H9 (cell line): ENCODE measurements at regions not wholly inside any gene's neighbourhood (a gene's known extent, or its start where the extent isn't known, plus 50 kb on each side); places are given as distances from the start of the nearest gene placed in this dataset.
"Not testable (repeated sequence)": the region's sequence is repeated elsewhere in the genome, so short reads cannot be mapped to it uniquely, and the experiment has no call there.

Experiments
- DNase-seq: peaks from one replicate; pipeline ENCODE4 v3.0.0-alpha.2; 2017
- H2AFZ ChIP-seq: one replicate; pipeline ENCODE4 v1.6.1; 2013; ENCODE audit warnings: mild to moderate bottlenecking, low read length, control low read depth, moderate library complexity
- H2AK5ac ChIP-seq: 2 replicates; pipeline ENCODE4 v1.6.1; 2013; ENCODE audit warnings: low read length, control low read depth, mixed read lengths; ENCODE audit not compliant: insufficient read length
- H2BK120ac ChIP-seq: one replicate; pipeline ENCODE4 v1.6.1; 2013; ENCODE audit warnings: low read depth, mild to moderate bottlenecking, low read length, control low read depth, inconsistent platforms; ENCODE audit not compliant: poor library complexity, severe bottlenecking
- H2BK12ac ChIP-seq: 2 replicates; pipeline ENCODE4 v1.6.1; 2013; ENCODE audit warnings: low read length, control low read depth, mixed read lengths, low read depth; ENCODE audit not compliant: insufficient read length
- H2BK15ac ChIP-seq: 2 replicates; pipeline ENCODE4 v1.6.1; 2013; ENCODE audit warnings: low read depth, low read length, control low read depth
- H2BK20ac ChIP-seq: one replicate; pipeline ENCODE4 v1.6.1; 2013; ENCODE audit warnings: low read depth, mild to moderate bottlenecking, low read length, control low read depth, inconsistent platforms; ENCODE audit not compliant: poor library complexity, severe bottlenecking
- H2BK5ac ChIP-seq: 2 replicates; pipeline ENCODE4 v1.6.1; 2013; ENCODE audit warnings: low read length, control low read depth, mixed read lengths; ENCODE audit not compliant: insufficient read length
- H3K14ac ChIP-seq: 2 replicates; pipeline ENCODE4 v1.6.1; 2013; ENCODE audit warnings: low read length, control low read depth; ENCODE audit not compliant: insufficient read depth
- H3K18ac ChIP-seq: 2 replicates; pipeline ENCODE4 v1.6.1; 2013; ENCODE audit warnings: low read depth, mild to moderate bottlenecking, mixed read lengths, low read length, control low read depth; ENCODE audit not compliant: insufficient read length
- H3K23ac ChIP-seq: 2 replicates; pipeline ENCODE4 v1.6.1; 2013; ENCODE audit warnings: low read length, control low read depth, mixed read lengths, low read depth; ENCODE audit not compliant: insufficient read length
- H3K23me2 ChIP-seq: 2 replicates; pipeline ENCODE4 v1.6.1; 2013; ENCODE audit warnings: low read depth, mild to moderate bottlenecking, mixed read lengths, low read length, control low read depth; ENCODE audit not compliant: insufficient read length, poor library complexity, severe bottlenecking
- H3K27ac ChIP-seq: 2 replicates; pipeline ENCODE4 v1.5.1; 2013; ENCODE audit warnings: low read length, control low read depth, mixed read lengths, low read depth; ENCODE audit not compliant: insufficient read length
- H3K27me3 ChIP-seq: 2 replicates; pipeline ENCODE4 v1.6.1; 2013; ENCODE audit warnings: low read length, control low read depth, inconsistent platforms; ENCODE audit not compliant: insufficient read depth
- H3K4ac ChIP-seq: 2 replicates; pipeline ENCODE4 v1.6.1; 2013; ENCODE audit warnings: low read depth, mild to moderate bottlenecking, control low read depth, inconsistent platforms, low read length, moderate library complexity
- H3K4me1 ChIP-seq: 2 replicates; pipeline ENCODE4 v1.6.1; 2013; ENCODE audit warnings: low read length, control low read depth, inconsistent platforms; ENCODE audit not compliant: insufficient read depth
- H3K4me2 ChIP-seq: 2 replicates; pipeline ENCODE4 v1.6.1; 2013; ENCODE audit warnings: low read length, control low read depth, mixed read lengths; ENCODE audit not compliant: insufficient read length, insufficient read depth
- H3K56ac ChIP-seq: 2 replicates; pipeline ENCODE4 v1.6.1; 2013; ENCODE audit warnings: low read depth, mild to moderate bottlenecking, mixed read lengths, low read length, control low read depth; ENCODE audit not compliant: insufficient read length
- H3K79me1 ChIP-seq: 2 replicates; pipeline ENCODE4 v1.6.1; 2013; ENCODE audit warnings: low read depth, mild to moderate bottlenecking, moderate library complexity, low read length, control low read depth, inconsistent platforms; ENCODE audit not compliant: insufficient read depth, poor library complexity, severe bottlenecking
- H3K79me2 ChIP-seq: 2 replicates; pipeline ENCODE4 v1.6.1; 2013; ENCODE audit warnings: low read length, control low read depth, inconsistent platforms; ENCODE audit not compliant: insufficient read depth
- H3K9ac ChIP-seq: 2 replicates; pipeline ENCODE4 v1.6.1; 2013; ENCODE audit warnings: low read length, control low read depth, mixed read lengths; ENCODE audit not compliant: insufficient read length; ENCODE audit errors: extremely low read depth
- H3K9me3 ChIP-seq: one replicate; pipeline ENCODE4 v1.6.1; 2013; ENCODE audit warnings: low read depth, low read length, inconsistent platforms; ENCODE audit not compliant: control insufficient read depth
- H3T11ph ChIP-seq: one replicate; pipeline ENCODE4 v1.6.1; 2013; ENCODE audit warnings: mild to moderate bottlenecking, low read length, control low read depth, inconsistent platforms
- H4K20me1 ChIP-seq: one replicate; pipeline ENCODE4 v1.6.1; 2013; ENCODE audit not compliant: control insufficient read depth, insufficient read length, insufficient read depth
- H4K5ac ChIP-seq: 2 replicates; pipeline ENCODE4 v1.6.1; 2013; ENCODE audit warnings: low read depth, mild to moderate bottlenecking, mixed read lengths, low read length, control low read depth; ENCODE audit not compliant: insufficient read length
- H4K8ac ChIP-seq: replicated peaks from 2 replicates; pipeline ENCODE4 v1.6.1; 2013; ENCODE audit warnings: low read length, control low read depth, mixed read lengths, low read depth; ENCODE audit not compliant: insufficient read length
- H4K91ac ChIP-seq: 2 replicates; pipeline ENCODE4 v1.6.1; 2013; ENCODE audit warnings: low read depth, mild to moderate bottlenecking, moderate library complexity, mixed read lengths, low read length, control low read depth; ENCODE audit not compliant: insufficient read length
- H3K27ac Mint-ChIP-seq, 3 experiments: 2 replicates in 2 of 3; 3 replicates in 1 of 3; pipeline ENCODE4 v1.8.0; 2020 to 2021; ENCODE audit warnings: mixed read lengths in 3 of 3, mild to moderate bottlenecking in 1 of 3, moderate library complexity in 1 of 3
- H3K27me3 Mint-ChIP-seq: 2 replicates; pipeline ENCODE4 v1.8.0; 2021; ENCODE audit warnings: low read depth, mild to moderate bottlenecking, moderate library complexity, mixed read lengths
- H3K36me3 Mint-ChIP-seq, 3 experiments: 2 replicates in 2 of 3; 3 replicates in 1 of 3; pipeline ENCODE4 v1.8.0; 2020 to 2021; ENCODE audit warnings: low read depth in 3 of 3, mixed read lengths in 3 of 3; ENCODE audit not compliant: insufficient read depth in 1 of 3
- H3K4me1 Mint-ChIP-seq, 2 experiments: 2 replicates each; pipeline ENCODE4 v1.8.0; 2020; ENCODE audit warnings: mixed read lengths in 2 of 2
- H3K4me3 Mint-ChIP-seq, 2 experiments: 2 replicates in 1 of 2; 3 replicates in 1 of 2; pipeline ENCODE4 v1.8.0; 2020 to 2021; ENCODE audit warnings: mild to moderate bottlenecking in 2 of 2, mixed read lengths in 2 of 2, moderate library complexity in 1 of 2
- H3K9me3 Mint-ChIP-seq, 2 experiments: 2 replicates in 1 of 2; 3 replicates in 1 of 2; pipeline ENCODE4 v1.8.0; 2020; ENCODE audit warnings: mild to moderate bottlenecking in 2 of 2, mixed read lengths in 2 of 2, moderate library complexity in 1 of 2
- WGBS: extraction: QIAGEN DNeasy Blood & Tissue Kit; methylation state at CpG from one replicate; pipeline ENCODE4 v1.1.7; 2013; ENCODE audit warnings: missing lambda C conversion rate, low lambda C conversion rate, mixed read lengths; ENCODE audit not compliant: insufficient read length; ENCODE audit errors: extremely low coverage; 5-methylcytosine and 5-hydroxymethylcytosine counted together
- TF ChIP-seq, protein P1 (sequence below): fragments of 200-600 bp; sonication (generic); conservative IDR thresholded peaks from 3 replicates; pipeline ENCODE4 v1.8.0; 2021; ENCODE audit warnings: antibody characterized with exemption, mild to moderate bottlenecking

DNA sequence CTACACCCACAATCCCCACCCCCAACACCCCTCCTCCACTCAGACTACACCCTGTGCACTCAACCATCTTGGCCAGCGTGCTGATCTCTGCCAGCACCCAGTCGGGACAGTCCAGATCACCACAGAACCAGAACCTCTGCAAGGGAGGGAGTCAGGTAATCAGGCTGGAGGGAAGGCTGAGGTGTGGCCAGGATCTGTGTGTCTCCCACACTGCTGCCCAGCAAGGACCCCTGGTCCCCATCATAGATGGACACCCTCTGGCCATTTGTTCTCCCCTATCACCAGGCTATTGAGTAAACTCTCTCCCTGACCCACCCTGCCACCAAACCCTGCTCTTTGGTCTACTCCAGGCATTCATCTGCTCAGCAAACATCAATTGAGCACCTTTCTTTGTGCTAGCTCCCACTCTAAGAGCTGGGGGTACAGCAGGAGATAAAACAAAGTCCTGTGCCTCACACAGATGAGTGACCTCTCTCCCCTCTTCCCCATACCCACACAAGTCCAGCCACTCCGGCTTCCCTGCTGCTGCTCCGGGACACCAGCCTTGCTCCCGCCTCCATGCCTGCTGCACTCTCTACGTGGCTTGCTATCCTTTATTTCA is 134.8 kb downstream of the TBC1D2B start:
- Histone ChIP-seq H2AFZ (no peak overlapping the region), H2AK5ac (no peak overlapping the region), H3K9ac (no peak overlapping the region), H2BK12ac (no peak overlapping the region), H4K8ac (no peak overlapping the region), H4K5ac (no peak overlapping the region), H3K14ac (no peak overlapping the region), H4K91ac (no peak overlapping the region), H3K56ac (no peak overlapping the region), H2BK15ac (no peak overlapping the region), H3K9me3 (no peaks in the 10 kb centered on the region), H2BK120ac (no peak overlapping the region), H3K4ac (no peak overlapping the region), H3T11ph (no peak overlapping the region), H3K23me2 (peaks cover 5% of the 10 kb centered on the region), H3K79me2 (no peaks in the 10 kb centered on the region), H3K4me2 (no peak overlapping the region), H2BK20ac (no peak overlapping the region), H3K27me3 (no peaks in the 10 kb centered on the region), H3K27ac (no peak overlapping the region), H4K20me1 (no peaks in the 10 kb centered on the region), H3K18ac (no peak overlapping the region), H3K23ac (no peak overlapping the region), H3K79me1 (no peaks in the 10 kb centered on the region), H3K4me1 (no peaks in the 10 kb centered on the region; the same call in 1 of the 2 replicates), H2BK5ac (no peak overlapping the region)
- TF ChIP-seq, protein P1, sequence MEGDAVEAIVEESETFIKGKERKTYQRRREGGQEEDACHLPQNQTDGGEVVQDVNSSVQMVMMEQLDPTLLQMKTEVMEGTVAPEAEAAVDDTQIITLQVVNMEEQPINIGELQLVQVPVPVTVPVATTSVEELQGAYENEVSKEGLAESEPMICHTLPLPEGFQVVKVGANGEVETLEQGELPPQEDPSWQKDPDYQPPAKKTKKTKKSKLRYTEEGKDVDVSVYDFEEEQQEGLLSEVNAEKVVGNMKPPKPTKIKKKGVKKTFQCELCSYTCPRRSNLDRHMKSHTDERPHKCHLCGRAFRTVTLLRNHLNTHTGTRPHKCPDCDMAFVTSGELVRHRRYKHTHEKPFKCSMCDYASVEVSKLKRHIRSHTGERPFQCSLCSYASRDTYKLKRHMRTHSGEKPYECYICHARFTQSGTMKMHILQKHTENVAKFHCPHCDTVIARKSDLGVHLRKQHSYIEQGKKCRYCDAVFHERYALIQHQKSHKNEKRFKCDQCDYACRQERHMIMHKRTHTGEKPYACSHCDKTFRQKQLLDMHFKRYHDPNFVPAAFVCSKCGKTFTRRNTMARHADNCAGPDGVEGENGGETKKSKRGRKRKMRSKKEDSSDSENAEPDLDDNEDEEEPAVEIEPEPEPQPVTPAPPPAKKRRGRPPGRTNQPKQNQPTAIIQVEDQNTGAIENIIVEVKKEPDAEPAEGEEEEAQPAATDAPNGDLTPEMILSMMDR: no peak
- peaks cover 14 to 18% of the 10 kb centered on the region in 2 experiments for H3K4me1 Mint-ChIP-seq
- peak overlapping the region in 1 of 2 experiments; percentile 29; a peak in 1 of 5 replicates for H3K4me3 Mint-ChIP-seq
- H3K9me3 Mint-ChIP-seq: no peaks in the 10 kb centered on the region
- H3K27ac Mint-ChIP-seq: no peak overlapping the region
- no peaks in the 10 kb centered on the region for H3K36me3 Mint-ChIP-seq
- WGBS: no CpG with 5 or more reads among the region's 6 CpGs
- DNase-seq: no peak
- H3K27me3 Mint-ChIP-seq: peaks cover 5% of the 10 kb centered on the region

DNA sequence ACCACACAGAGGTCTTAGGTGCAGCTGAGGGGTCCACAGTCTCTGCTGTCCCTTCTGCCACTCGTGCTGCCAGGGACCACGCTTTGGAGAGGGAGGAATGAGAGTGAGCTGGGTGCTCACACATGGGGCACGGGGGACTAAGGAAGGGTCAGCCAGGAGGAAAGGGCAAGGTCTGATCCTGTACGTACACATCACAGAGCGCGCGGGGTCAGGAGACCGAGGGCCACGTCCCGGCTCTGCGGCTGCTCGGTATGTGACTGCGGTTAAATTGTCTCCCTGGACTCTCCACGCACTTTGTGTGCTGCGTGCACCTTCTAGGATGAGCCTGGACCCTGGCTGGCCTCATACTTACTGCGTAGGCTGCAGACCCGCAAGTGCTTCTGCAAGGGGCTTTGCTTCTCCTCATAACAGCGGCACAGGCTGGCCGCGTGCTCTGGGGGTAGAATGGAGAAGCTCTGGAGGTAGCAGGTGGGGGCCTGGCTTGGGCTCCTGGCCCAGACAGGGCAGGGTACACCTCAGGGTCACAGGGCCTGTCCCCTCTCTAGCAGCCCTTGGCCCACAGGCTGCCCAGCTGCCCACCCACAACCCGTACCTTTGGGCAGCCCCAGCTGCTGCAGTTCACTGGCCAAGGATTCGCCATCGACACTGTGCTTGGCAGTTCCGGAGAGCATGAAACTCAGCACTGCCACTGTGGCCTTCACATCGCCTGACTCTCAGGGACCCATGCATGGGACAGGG is 136.3 kb downstream of the TBC1D2B start:
- H3K27me3 ChIP-seq, H3K4me1 ChIP-seq, H3K36me3 Mint-ChIP-seq, H3K23me2 ChIP-seq, H3K23ac ChIP-seq, H3K14ac ChIP-seq, H4K91ac ChIP-seq, H2BK5ac ChIP-seq, H3K4me2 ChIP-seq, H2AK5ac ChIP-seq, H3K56ac ChIP-seq, DNase-seq, H2BK12ac ChIP-seq, H2AFZ ChIP-seq, H3K4me3 Mint-ChIP-seq, H3K79me2 ChIP-seq, H3K27ac ChIP-seq, H3K9me3 Mint-ChIP-seq, H2BK15ac ChIP-seq, H4K8ac ChIP-seq, H3K9me3 ChIP-seq, H2BK20ac ChIP-seq, H2BK120ac ChIP-seq, H4K5ac ChIP-seq, H3K27me3 Mint-ChIP-seq, H3T11ph ChIP-seq, H3K9ac ChIP-seq, H4K20me1 ChIP-seq, H3K18ac ChIP-seq, H3K79me1 ChIP-seq, H3K4ac ChIP-seq, H3K27ac Mint-ChIP-seq: not testable (repeated sequence)
- H3K4me1 Mint-ChIP-seq: peaks cover 17 to 20% of the 10 kb centered on the region in 2 experiments
- no CpG with 5 or more reads among the region's 25 CpGs for WGBS
